Activated naive CD4-positive, alpha-beta T cell treated with anti-CD3 and anti-CD28 coated beads, Interleukin-2, amount 50 U/mL, for 24 hours (primary cell): ENCODE measurements at regions not wholly inside any gene's neighbourhood (a gene's known extent, or its start where the extent isn't known, plus 50 kb on each side); places are given as distances from the start of the nearest gene placed in this dataset.
A peak's percentile ranks its signal among the peaks of the same experiment; 100 is the strongest.
"Not testable (repeated sequence)": the region's sequence is repeated elsewhere in the genome, so short reads cannot be mapped to it uniquely, and the experiment has no call there.

ENCODE experiments used
- H3K27ac Mint-ChIP-seq: one replicate; pipeline ENCODE4 v1.8.0; 2021; ENCODE audit warnings: mild to moderate bottlenecking, mixed read lengths
- H3K27me3 Mint-ChIP-seq: one replicate; pipeline ENCODE4 v1.8.0; 2021; ENCODE audit warnings: mixed read lengths
- H3K36me3 Mint-ChIP-seq: one replicate; pipeline ENCODE4 v1.8.0; 2021; ENCODE audit warnings: mixed read lengths
- H3K4me1 Mint-ChIP-seq: one replicate; pipeline ENCODE4 v1.8.0; 2021; ENCODE audit warnings: mixed read lengths
- H3K4me3 Mint-ChIP-seq: one replicate; pipeline ENCODE4 v1.8.0; 2021; ENCODE audit warnings: mild to moderate bottlenecking, mixed read lengths
- H3K9me3 Mint-ChIP-seq: one replicate; pipeline ENCODE4 v1.8.0; 2021; ENCODE audit warnings: mixed read lengths

DNA sequence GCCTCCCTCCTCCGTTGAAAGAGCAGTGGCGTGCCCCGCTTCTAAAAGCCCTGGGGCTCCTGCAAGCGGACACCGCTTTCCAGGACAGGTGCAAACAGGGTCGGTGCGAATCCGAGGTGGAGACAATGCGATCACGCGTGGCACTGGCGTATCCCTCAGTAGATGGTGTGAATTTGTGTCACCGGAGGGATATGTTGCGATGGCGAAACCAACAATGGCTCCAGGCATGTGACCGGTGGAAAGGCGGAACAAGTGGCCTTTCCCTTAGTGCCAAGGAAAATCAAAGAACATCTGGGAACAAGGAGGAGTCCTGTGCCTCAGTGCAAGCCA, 172.0 kb upstream of the ZNF337 start:
- not testable (repeated sequence) for H3K36me3 Mint-ChIP-seq, H3K9me3 Mint-ChIP-seq, H3K27ac Mint-ChIP-seq
- Mint-ChIP-seq H3K27me3 (peaks cover 12% of the 10 kb centered on the region), H3K4me1 (peaks cover 29% of the 10 kb centered on the region), H3K4me3 (peak overlapping the region; percentile 68)

DNA sequence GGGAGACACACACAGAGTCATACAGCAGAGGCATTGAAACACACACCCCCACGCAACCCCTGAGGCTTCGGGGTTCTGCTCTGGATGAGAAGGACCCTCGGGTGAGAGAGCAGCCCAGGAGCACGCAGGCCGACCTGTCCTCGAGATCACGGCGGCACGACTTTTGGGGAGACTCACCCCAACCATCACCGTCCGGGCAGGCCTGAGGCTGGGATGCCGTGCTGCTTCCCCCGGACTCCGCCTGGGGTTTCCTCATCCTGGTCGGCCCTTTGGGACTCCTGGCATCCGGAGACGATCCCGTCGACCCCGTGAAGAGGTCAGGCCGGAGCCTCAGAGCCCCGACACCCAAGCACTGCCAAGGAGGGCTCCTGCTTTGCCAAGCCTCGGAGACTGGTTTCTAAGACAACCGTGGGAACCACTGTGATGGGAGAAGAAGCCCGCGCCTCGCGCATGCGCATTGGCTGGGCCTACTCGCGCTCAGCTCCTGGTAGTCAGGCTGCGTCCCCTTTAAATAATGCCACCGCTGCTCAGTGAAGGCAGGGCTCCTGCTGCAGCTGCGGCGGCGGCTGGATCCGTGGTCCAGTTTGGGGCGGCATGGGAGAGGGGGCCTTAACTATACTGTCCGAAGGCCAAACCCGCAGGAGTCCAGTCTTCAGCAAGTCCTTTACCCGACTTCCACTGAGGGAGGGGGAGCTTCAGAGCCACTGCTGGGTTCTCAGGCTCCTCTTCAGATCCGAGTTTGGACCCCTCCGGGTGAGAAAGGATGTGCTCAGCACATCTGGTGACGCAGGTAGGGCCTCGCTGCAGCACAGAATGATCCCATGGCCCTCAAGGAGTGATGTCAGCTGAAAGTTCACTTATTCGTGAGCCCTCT, 171.4 kb upstream of the ZNF337 start:
- peaks cover 15% of the 10 kb centered on the region for H3K27me3 Mint-ChIP-seq
- peak overlapping the region; percentile 68 for H3K4me3 Mint-ChIP-seq
- H3K4me1 Mint-ChIP-seq: peaks cover 32% of the 10 kb centered on the region
- no peaks in the 10 kb centered on the region for H3K9me3 Mint-ChIP-seq
- no peaks in the 10 kb centered on the region for H3K36me3 Mint-ChIP-seq
- H3K27ac Mint-ChIP-seq: peak overlapping the region; percentile 31

- H3K27me3 Mint-ChIP-seq: peaks cover 22% of the 10 kb centered on the region
- H3K27ac Mint-ChIP-seq: peak overlapping the region; percentile 31
- H3K36me3 Mint-ChIP-seq, H3K9me3 Mint-ChIP-seq: not testable (repeated sequence)
- peaks cover 40% of the 10 kb centered on the region for H3K4me1 Mint-ChIP-seq
- peak overlapping the region; percentile 41 for H3K4me3 Mint-ChIP-seq
Measured at GRCh38 chr20:25867015-25867775, 170.5 kb upstream of the ZNF337 start.

- Mint-ChIP-seq H3K9me3 (no peaks in the 10 kb centered on the region), H3K27ac (no peak overlapping the region), H3K4me1 (peaks cover 51% of the 10 kb centered on the region), H3K36me3 (no peaks in the 10 kb centered on the region), H3K4me3 (peak overlapping the region; percentile 71), H3K27me3 (peaks cover 26% of the 10 kb centered on the region)
Measured at GRCh38 chr20:25865715-25866656, 169.3 kb upstream of the ZNF337 start.

GRCh38 chr20:25864963-25865714, 168.5 kb upstream of the ZNF337 start:
- Mint-ChIP-seq H3K27me3 (peaks cover 32% of the 10 kb centered on the region), H3K4me1 (peaks cover 59% of the 10 kb centered on the region), H3K4me3 (peak overlapping the region; percentile 71), H3K27ac (peak overlapping the region; percentile 82)
- not testable (repeated sequence) for H3K9me3 Mint-ChIP-seq, H3K36me3 Mint-ChIP-seq

- H3K36me3 Mint-ChIP-seq: no peaks in the 10 kb centered on the region
- peaks cover 33% of the 10 kb centered on the region for H3K27me3 Mint-ChIP-seq
- no peak overlapping the region for H3K27ac Mint-ChIP-seq
- no peaks in the 10 kb centered on the region for H3K9me3 Mint-ChIP-seq
- peak overlapping the region; percentile 11 for H3K4me3 Mint-ChIP-seq
- H3K4me1 Mint-ChIP-seq: peaks cover 65% of the 10 kb centered on the region
Measured at GRCh38 chr20:25864326-25864962, 167.8 kb upstream of the ZNF337 start.

DNA sequence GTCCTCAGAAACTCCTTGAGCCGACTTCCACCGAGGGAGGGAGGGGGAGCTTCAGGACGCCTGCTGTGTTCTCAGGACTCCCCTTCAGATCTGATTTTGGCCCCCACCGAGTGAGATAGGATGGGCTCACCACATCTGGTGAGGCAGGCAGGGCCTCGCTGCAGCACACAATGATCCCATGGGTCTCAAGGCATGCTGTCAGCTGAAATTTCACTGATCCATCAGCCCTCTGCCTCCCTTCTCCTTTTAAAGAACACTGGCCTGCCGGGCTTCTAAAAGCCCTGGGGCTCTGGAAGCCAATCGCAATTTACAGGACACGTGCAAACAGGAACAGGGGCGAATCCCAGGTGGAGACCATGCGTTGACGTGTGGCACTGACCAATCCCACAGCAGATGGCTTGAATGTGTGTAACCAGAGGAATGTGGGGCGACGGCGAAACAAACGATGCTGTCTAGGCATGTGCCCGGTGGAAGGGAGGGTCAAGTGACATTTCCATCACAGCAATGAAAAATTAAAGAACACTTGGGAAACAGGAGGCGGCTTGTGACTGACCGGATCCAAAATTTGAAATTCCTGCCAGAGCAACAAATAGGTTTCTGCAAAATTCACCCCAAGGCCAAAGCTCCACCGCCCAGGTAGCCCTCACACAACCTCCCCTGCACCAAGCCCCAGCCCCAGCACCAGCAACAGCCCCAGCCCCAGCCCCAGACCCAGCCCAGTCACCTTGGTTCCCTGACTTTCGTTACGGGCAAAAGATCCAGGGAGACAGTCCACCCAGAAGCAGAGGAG, 167.1 kb upstream of the ZNF337 start:
- Mint-ChIP-seq H3K9me3 (no peaks in the 10 kb centered on the region), H3K4me1 (peaks cover 69% of the 10 kb centered on the region), H3K27ac (no peak overlapping the region)

DNA sequence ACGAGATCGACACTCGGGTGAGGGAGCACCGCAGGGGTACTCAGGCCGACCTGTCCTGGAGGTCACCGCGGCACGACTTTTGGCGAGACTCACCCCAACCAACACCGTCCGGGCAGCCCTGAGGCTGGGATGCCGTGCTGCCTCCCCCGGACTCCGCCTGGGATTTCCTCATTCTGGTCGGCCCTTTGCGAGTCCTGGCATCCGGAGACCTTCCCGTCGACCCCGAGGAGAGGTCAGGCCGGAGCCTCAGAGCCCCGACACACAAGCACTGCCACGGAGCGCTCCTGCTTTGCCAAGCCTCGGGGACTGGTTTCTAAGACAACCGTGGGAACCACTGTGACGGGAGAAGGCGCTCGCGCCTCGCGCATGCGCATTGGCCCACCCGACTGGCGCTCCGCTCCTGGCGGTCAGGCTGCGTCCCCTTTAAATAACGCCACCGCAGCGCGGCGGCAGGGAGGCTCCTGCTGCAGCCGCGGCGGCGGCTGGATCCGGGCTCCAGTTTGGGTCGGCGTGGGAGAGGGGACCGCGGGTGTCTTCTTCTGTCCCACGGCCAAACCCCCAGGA, 166.4 kb upstream of the ZNF337 start:
- Mint-ChIP-seq H3K27ac (peak overlapping the region; percentile 59), H3K4me3 (peak overlapping the region; percentile 77), H3K4me1 (peaks cover 69% of the 10 kb centered on the region), H3K27me3 (peaks cover 39% of the 10 kb centered on the region)
- H3K36me3 Mint-ChIP-seq, H3K9me3 Mint-ChIP-seq: not testable (repeated sequence)

More for the DNA sequence above, 167.1 kb upstream of the ZNF337 start:
- Mint-ChIP-seq H3K4me3 (peak overlapping the region; percentile 77), H3K36me3 (no peaks in the 10 kb centered on the region), H3K27me3 (peaks cover 36% of the 10 kb centered on the region)

DNA sequence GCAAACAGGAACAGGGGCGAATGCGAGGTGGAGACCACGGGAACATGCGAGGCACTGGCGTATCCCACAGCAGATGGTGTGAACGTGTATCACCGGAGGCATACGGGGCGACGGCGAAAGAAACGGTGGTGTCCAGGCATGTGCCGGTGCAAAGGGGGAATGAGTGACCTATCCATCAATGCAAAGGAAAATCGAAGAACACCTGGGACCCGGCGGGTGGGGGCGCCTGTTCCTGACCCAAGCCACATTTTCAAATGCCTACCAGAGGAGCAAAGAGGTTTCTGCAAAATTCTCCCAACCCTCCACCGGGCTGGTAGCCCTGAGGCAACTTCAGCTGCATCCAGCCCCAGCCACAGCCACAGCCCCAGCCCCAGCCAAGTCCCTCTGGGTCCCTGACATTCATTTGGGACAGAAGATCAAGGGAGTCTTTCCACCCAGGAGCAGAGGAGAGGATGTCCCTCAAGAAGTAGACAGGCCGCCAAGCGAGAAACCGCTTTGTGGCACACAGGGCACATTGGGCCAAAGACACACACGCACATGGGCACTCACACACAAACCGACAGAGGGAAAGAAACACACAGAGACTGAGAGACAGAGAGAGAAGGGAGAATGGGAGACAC, 164.0 kb upstream of the ZNF337 start:
- H3K36me3 Mint-ChIP-seq: peaks cover 2% of the 10 kb centered on the region
- H3K4me1 Mint-ChIP-seq: peaks cover 58% of the 10 kb centered on the region
- H3K27me3 Mint-ChIP-seq: peaks cover 42% of the 10 kb centered on the region
- H3K4me3 Mint-ChIP-seq: peak overlapping the region; percentile 77
- H3K9me3 Mint-ChIP-seq: no peaks in the 10 kb centered on the region
- H3K27ac Mint-ChIP-seq: peak overlapping the region; percentile 80

GRCh38 chr20:25859649-25860530, 163.2 kb upstream of the ZNF337 start:
- Mint-ChIP-seq H3K4me3 (peak overlapping the region; percentile 77), H3K27me3 (peaks cover 39% of the 10 kb centered on the region), H3K9me3 (no peaks in the 10 kb centered on the region), H3K4me1 (peaks cover 51% of the 10 kb centered on the region), H3K27ac (no peak overlapping the region), H3K36me3 (peaks cover 2% of the 10 kb centered on the region)

- H3K27ac Mint-ChIP-seq: peak overlapping the region; percentile 41
- H3K4me1 Mint-ChIP-seq: peaks cover 45% of the 10 kb centered on the region
- no peak overlapping the region for H3K4me3 Mint-ChIP-seq
- peaks cover 2% of the 10 kb centered on the region for H3K36me3 Mint-ChIP-seq
- peaks cover 42% of the 10 kb centered on the region for H3K27me3 Mint-ChIP-seq
- H3K9me3 Mint-ChIP-seq: no peaks in the 10 kb centered on the region
Measured at GRCh38 chr20:25858495-25859425, 162.1 kb upstream of the ZNF337 start.
